ENCODE measurements at regions not wholly inside any gene's neighbourhood (a gene's known extent, or its start where the extent isn't known, plus 50 kb on each side); places are given as distances from the start of the nearest gene placed in this dataset.

- no peak for DNase-seq
These were observed 94.9 kb upstream of the GATA6 start for GRCh38 chr18:22074282-22075070.

- DNase-seq: no peak
These were observed 89.4 kb upstream of the GATA6 start for GRCh38 chr18:22080035-22080434.

GRCh38 chr18:22082408-22082807 lies 87.0 kb upstream of the GATA6 start:
- no peak for DNase-seq

GRCh38 chr18:22084547-22084946 lies 84.8 kb upstream of the GATA6 start:
- no peak for DNase-seq

GRCh38 chr18:22086973-22087372 lies 82.4 kb upstream of the GATA6 start:
- DNase-seq: no peak

GRCh38 chr18:22088029-22088428 lies 81.4 kb upstream of the GATA6 start:
- DNase-seq: no peak

- DNase-seq: no peak
These were observed 80.3 kb upstream of the GATA6 start for GRCh38 chr18:22088996-22089640.

GRCh38 chr18:22091341-22091740 lies 78.0 kb upstream of the GATA6 start:
- DNase-seq: no peak

GRCh38 chr18:22093731-22094357 lies 75.5 kb upstream of the GATA6 start:
- DNase-seq: no peak

- DNase-seq: no peak
These were observed 75.0 kb upstream of the GATA6 start for GRCh38 chr18:22094358-22094734.

- DNase-seq: no peak
These were observed 70.8 kb upstream of the GATA6 start for GRCh38 chr18:22098563-22098989.

- no peak for DNase-seq
These were observed 69.5 kb upstream of the GATA6 start for GRCh38 chr18:22099925-22100324.

- DNase-seq: no peak
These were observed 67.7 kb upstream of the GATA6 start for GRCh38 chr18:22101731-22102130.

- no peak for DNase-seq
These were observed 66.3 kb upstream of the GATA6 start for GRCh38 chr18:22102953-22103646.

- DNase-seq: no peak
These were observed 65.8 kb upstream of the GATA6 start for GRCh38 chr18:22103647-22104031.

GRCh38 chr18:22106536-22107292 lies 62.7 kb upstream of the GATA6 start:
- DNase-seq: no peak

- DNase-seq: no peak
These were observed 60.7 kb upstream of the GATA6 start for GRCh38 chr18:22108674-22109073.

GRCh38 chr18:22109535-22109934 lies 59.9 kb upstream of the GATA6 start:
- no peak for DNase-seq

GRCh38 chr18:22110461-22110924 lies 58.9 kb upstream of the GATA6 start:
- no peak for DNase-seq

- no peak for DNase-seq
These were observed 57.2 kb upstream of the GATA6 start for GRCh38 chr18:22112215-22112614.

- DNase-seq: no peak
These were observed 56.1 kb upstream of the GATA6 start for GRCh38 chr18:22113144-22113844.

All from SHP77 (cell line).